Stomach (tissue), 4 donors: ENCODE measurements at regions not wholly inside any gene's neighbourhood (a gene's known extent, or its start where the extent isn't known, plus 50 kb on each side); places are given as distances from the start of the nearest gene placed in this dataset.

Experiments used
- CTCF ChIP-seq, 7 experiments: fragments of 450-650 bp in 4 of 7; fragments of 200-600 bp in 3 of 7; sonication (generic) in 3 of 7; IDR thresholded peaks; one replicate each; pipeline ENCODE4 v1.5.1; 2016 to 2019; ENCODE audit warnings: antibody characterized with exemption in 7 of 7, control low read depth in 2 of 7, mild to moderate bottlenecking in 1 of 7
- EP300 ChIP-seq: sonication (generic); formaldehyde crosslinking; IDR thresholded peaks from one replicate; pipeline ENCODE4 v1.6.1; 2017; ENCODE audit warnings: antibody characterized with exemption
- POLR2A ChIP-seq, 4 donors: fragments of 450-650 bp; IDR thresholded peaks; one replicate each; pipeline ENCODE4 v1.6.1; 2016; ENCODE audit warnings: antibody characterized with exemption in 4 of 4, control low read depth in 2 of 4, mild to moderate bottlenecking in 1 of 4, moderate library complexity in 1 of 4

- TF ChIP-seq CTCF (IDR thresholded peaks at IDR 0.05) (no peak), EP300 (no peak), POLR2A (IDR thresholded peaks at IDR 0.05) (no peak)
These were observed 158.7 kb upstream of the ROBO1 start for GRCh38 chr3:79926522-79926921.
